GM04503 (cell line): ENCODE measurements at regions not wholly inside any gene's neighbourhood (a gene's known extent, or its start where the extent isn't known, plus 50 kb on each side); places are given as distances from the start of the nearest gene placed in this dataset.
"Not testable (repeated sequence)": the region's sequence is repeated elsewhere in the genome, so short reads cannot be mapped to it uniquely, and the experiment has no call there.

ENCODE experiments used
- DNase-seq: peaks from one replicate; pipeline ENCODE4 v3.0.0-alpha.2; 2012; ENCODE audit warnings: low read depth

- no peak for DNase-seq
Observed at GRCh38 chr2:198916548-198917080, 541.1 kb downstream of the SATB2 start.

- peak; percentile 5 for DNase-seq
Observed at GRCh38 chr2:198913394-198914152, 544.2 kb downstream of the SATB2 start.

- no peak for DNase-seq
Observed at GRCh38 chr2:198909525-198910267, 548.0 kb downstream of the SATB2 start.

GRCh38 chr2:198905881-198906612 is 551.7 kb downstream of the SATB2 start:
- no peak for DNase-seq

- no peak for DNase-seq
Observed at GRCh38 chr2:198901894-198902293, 555.8 kb downstream of the SATB2 start.

- DNase-seq = no peak
Observed at GRCh38 chr2:198900141-198900540, 557.6 kb downstream of the SATB2 start.

- DNase-seq = no peak
Observed at GRCh38 chr2:198890490-198890889, 567.2 kb downstream of the SATB2 start.

- peak; percentile 24 for DNase-seq
Observed at GRCh38 chr2:198883604-198884003, 574.1 kb downstream of the SATB2 start.

GRCh38 chr2:198880986-198881385 is 576.8 kb downstream of the SATB2 start:
- DNase-seq = no peak

- DNase-seq = no peak
Observed at GRCh38 chr2:198880421-198880820, 577.3 kb downstream of the SATB2 start.

- DNase-seq = no peak
Observed at GRCh38 chr2:198874472-198874858, 583.3 kb downstream of the SATB2 start.

- peak; percentile 66 for DNase-seq
Observed at GRCh38 chr2:198873503-198874471, 584.0 kb downstream of the SATB2 start.

- DNase-seq = no peak
Observed at GRCh38 chr2:198863655-198864054, 594.1 kb downstream of the SATB2 start.

GRCh38 chr2:198861080-198861479 is 596.7 kb downstream of the SATB2 start:
- DNase-seq = no peak

- no peak for DNase-seq
Observed at GRCh38 chr2:198857246-198857645, 600.5 kb downstream of the SATB2 start.

- DNase-seq = not testable (repeated sequence)
Observed at GRCh38 chr2:198855746-198856145, 602.0 kb downstream of the SATB2 start.

- DNase-seq = no peak
Observed at GRCh38 chr2:198852248-198852647, 605.5 kb downstream of the SATB2 start.

- no peak for DNase-seq
Observed at GRCh38 chr2:198825534-198825933, 632.2 kb downstream of the SATB2 start.

GRCh38 chr2:198817536-198817935 is 640.2 kb downstream of the SATB2 start:
- DNase-seq = no peak

GRCh38 chr2:198815626-198816025 is 642.1 kb downstream of the SATB2 start:
- DNase-seq = no peak

- no peak for DNase-seq
Observed at GRCh38 chr2:198811198-198811597, 646.5 kb downstream of the SATB2 start.
